AML-193 (cell line): ENCODE measurements at regions not wholly inside any gene's neighbourhood (a gene's known extent, or its start where the extent isn't known, plus 50 kb on each side); places are given as distances from the start of the nearest gene placed in this dataset.

Experiments
- DNase-seq, 2 experiments: peaks; one replicate each; lab custom pipeline; 2025; lab: John Stamatoyannopoulos, UW

DNA sequence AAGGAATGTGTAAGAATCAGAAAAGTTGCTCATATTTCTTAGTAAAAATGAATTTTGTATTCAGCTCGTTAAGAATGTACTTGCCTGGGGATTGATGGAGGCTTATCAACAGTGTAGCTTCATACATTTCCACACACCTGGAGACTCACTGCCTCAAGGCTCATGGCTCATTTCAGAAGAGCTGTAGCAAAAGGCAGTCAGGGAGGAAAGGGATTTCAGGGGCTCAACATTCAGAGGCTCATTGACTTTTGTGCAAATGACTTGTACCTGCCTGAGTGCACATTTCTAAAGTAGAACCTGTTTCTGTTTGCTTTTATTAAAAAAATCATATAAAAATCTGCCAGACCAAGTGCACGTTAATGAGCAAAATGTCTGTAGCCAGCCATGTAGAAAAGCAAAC, 304.4 kb downstream of the KCNS3 start:
- DNase-seq, result no peak

DNA sequence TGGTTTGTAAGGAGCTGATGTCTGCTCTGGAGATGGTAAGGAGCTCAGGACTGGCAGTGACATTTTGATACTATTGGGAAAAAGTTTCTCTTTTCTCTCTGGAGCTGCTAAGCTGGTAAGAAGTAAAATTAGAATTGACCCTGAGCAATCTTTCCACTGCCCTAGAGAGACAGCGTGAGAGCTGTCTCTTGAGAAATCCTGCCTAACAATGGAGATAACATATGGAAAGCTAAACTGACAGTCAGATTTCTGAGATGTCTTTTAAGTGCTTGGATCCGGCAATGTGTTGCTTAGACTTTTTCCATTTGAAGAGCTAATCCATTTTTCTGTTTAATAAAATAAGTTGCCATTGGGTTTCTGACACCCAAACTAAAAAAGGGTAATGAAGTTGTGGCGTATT, 302.4 kb downstream of the KCNS3 start:
- DNase-seq, result no peak

GRCh38 chr2:18180031-18180610, 301.7 kb downstream of the KCNS3 start:
- no peak for DNase-seq

GRCh38 chr2:18178736-18179349, 300.4 kb downstream of the KCNS3 start:
- DNase-seq, result peak; percentile 29 to 31

- no peak for DNase-seq
Measured at GRCh38 chr2:18176679-18177215, 298.3 kb downstream of the KCNS3 start.

GRCh38 chr2:18172607-18173006, 294.1 kb downstream of the KCNS3 start:
- DNase-seq, result no peak

GRCh38 chr2:18171191-18172139, 293.0 kb downstream of the KCNS3 start:
- no peak for DNase-seq

DNA sequence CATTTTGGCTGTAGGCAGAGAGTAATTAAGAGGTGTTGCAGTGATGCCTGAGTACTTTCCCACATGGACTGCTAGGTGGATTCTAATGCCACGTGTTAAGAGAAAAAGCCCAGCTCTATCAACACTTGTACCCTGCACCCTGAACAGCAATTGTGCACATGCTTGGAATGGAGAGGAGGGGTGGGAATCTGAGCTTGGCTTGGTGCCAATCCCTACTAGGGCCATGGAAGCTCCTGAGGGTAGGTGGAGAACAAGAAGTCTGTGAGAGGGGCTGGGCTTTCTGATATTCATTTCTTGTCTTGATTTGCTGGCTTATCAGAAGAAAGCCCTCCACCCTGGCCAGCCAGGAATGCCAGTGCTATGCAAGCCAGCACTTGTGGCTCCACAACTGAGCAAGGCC, 292.2 kb downstream of the KCNS3 start:
- no peak for DNase-seq

- DNase-seq, result no peak
Measured at GRCh38 chr2:18169893-18170175, 291.4 kb downstream of the KCNS3 start.

DNA sequence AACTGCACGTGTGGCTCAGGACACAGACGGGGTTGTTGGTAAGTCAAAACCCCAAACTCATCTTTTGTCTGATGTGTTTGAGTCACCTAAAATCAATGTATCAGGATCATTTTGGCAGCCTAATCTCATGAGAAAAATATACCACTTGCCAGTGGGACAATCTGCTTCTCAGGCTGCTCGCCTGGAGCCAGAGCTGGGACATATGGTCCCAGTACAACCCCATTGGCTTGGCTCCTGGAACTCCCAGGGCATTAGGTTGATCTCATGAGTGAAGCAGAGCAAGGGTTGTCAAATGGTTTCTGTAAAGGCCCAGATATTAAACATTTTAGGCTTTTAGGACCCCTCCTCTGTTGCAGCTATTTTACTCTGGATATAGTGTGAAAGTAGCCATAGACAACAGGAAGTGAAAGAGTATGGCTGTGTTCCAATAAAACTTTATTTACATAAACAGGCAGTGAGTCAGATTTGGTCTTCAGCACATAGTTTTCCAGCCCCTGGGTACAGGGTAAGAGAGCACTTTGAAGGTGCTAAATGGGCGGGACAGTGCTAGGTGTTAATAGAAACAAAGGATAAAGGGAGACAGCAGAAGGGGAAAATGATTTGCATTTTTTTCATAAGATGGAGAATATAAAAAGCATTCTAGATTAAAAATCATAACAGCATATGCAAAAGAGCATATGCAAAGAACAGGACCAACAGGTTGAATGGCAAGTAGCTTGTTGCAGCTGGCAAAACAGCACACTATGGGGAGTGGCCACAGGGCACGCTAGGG, 290.8 kb downstream of the KCNS3 start:
- DNase-seq, result no peak

GRCh38 chr2:18167871-18168270, 289.4 kb downstream of the KCNS3 start:
- DNase-seq, result no peak

GRCh38 chr2:18161681-18162080, 283.2 kb downstream of the KCNS3 start:
- no peak for DNase-seq

- no peak for DNase-seq
Measured at GRCh38 chr2:18159896-18160295, 281.4 kb downstream of the KCNS3 start.

DNA sequence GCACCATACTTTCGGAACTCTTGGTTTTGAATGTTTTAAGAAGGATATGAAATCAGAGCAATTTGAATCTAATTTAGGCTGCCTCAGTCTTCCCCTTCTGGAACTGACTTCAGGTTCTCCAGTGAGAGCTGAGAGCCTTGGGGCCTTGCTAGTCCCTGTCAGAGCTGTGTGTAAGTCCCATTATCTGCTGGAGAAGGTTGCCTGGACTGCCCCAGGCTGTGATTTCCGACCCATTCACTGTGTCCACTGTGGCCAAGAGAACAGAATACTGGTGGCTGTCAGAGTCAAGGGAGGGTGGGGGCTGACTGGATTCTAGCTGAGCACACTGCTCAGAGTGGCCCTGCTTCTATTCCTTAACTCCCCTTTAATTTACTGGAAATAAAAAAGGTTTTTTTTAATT, 278.0 kb downstream of the KCNS3 start:
- no peak for DNase-seq

DNA sequence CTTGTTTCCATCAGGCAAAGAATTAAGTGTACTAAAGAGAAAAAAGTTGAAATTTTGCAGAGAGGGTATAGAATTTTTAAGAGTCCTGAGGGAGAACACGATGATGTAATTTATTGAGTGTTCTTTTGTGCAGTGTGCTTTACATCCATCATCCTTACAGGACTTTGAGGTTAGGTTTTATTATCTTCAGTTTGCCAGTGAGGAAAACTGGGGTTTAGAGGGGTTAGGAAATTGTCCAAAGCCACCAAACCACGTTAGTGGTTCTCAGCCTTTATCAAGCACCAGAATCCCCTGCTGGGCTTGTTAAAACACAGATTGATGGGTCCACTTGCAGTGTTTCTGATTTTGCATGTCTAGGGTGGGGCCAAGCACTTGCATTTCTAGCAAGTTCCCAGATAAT, 277.5 kb downstream of the KCNS3 start:
- no peak for DNase-seq

DNA sequence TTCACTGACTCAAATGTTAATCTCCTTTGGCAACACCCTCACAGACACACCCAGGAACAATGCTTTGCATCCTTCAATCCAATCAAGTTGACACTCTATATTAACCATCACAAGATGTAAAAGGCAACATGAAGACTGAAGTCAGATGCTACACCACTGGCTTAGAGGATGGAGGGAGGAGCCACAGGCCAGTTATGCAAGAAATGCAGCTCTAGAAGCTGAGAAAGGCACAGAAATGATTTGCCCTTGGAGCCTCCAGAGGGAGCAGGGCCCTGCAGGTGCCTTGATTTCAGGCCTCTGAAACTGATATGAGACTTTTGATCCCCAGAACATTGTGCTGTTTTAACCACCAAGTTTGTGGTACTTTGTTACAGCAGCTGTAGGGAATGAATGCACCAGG, 276.3 kb downstream of the KCNS3 start:
- DNase-seq, result no peak

GRCh38 chr2:18154259-18154658, 275.8 kb downstream of the KCNS3 start:
- DNase-seq, result no peak

DNA sequence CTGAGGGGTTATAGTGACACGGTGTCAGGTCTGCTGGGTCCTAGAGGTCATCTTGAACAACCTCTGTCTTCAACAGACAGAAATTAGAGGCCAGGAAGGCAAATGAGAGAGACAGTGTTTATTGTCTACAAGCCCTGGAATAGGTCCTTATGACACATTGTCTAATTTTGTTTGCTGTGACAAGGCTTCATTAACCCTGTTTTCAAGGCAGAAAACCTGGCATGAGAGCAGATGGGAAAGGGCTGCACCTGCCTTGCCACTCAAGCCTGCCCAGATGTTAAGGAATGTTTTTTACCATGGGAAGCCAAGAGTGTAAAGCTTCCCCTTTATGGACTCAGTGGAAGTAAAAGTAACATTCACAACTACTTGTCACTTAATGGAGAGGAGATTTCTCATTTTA, 275.3 kb downstream of the KCNS3 start:
- no peak for DNase-seq

GRCh38 chr2:18151237-18151636, 272.8 kb downstream of the KCNS3 start:
- DNase-seq, result no peak

- peak; percentile 21 to 35 for DNase-seq
Measured at GRCh38 chr2:18149660-18150246, 271.3 kb downstream of the KCNS3 start.

- no peak for DNase-seq
Measured at GRCh38 chr2:18136881-18137475, 258.5 kb downstream of the KCNS3 start.

- DNase-seq, result no peak
Measured at GRCh38 chr2:18133310-18133709, 254.8 kb downstream of the KCNS3 start.
